H1 (cell line): ENCODE measurements at regions not wholly inside any gene's neighbourhood (a gene's known extent, or its start where the extent isn't known, plus 50 kb on each side); places are given as distances from the start of the nearest gene placed in this dataset.

Experiments used
- CREB1 ChIP-seq: IDR thresholded peaks from 2 replicates; pipeline ENCODE4 v1.6.1; 2012; ENCODE audit warnings: inconsistent platforms
- NANOG ChIP-seq: IDR thresholded peaks from 2 replicates; pipeline ENCODE4 v1.6.1; 2011; ENCODE audit warnings: low read length, low read depth, mild to moderate bottlenecking, inconsistent platforms; ENCODE audit not compliant: insufficient read depth, poor library complexity, severe bottlenecking
- YY1 ChIP-seq: IDR thresholded peaks from 2 replicates; pipeline ENCODE4 v1.6.1; 2011; ENCODE audit warnings: low read depth, mild to moderate bottlenecking, low read length
- TF ChIP-seq, protein P1 (sequence below): fragments of 300-600 bp; sonication (generic); IDR thresholded peaks from 2 replicates; pipeline ENCODE4 v1.7.1; 2012; ENCODE audit warnings: low read length, moderate library complexity, mild to moderate bottlenecking, inconsistent platforms; ENCODE audit not compliant: insufficient replicate concordance

DNA sequence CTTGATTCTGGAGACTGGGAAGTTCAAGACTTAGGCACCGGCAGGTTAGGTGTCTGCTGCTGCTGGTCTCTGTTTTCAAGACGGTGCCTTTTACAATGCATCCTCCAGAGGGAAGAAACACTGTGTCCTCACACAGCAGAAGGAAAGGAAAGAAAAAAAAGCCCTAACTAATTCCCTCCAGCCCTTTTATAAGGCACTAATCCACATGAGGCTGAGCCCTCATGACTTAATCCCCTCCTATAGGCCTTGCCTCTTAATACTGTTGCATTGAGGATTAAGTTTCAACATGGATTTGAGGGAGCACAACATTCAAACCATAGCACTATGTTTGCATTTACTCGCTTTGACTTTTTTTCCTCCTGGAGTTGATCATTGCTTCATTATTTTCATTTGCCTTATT, 585.9 kb downstream of the TLR4 start (continued):
- TF ChIP-seq, protein P1, sequence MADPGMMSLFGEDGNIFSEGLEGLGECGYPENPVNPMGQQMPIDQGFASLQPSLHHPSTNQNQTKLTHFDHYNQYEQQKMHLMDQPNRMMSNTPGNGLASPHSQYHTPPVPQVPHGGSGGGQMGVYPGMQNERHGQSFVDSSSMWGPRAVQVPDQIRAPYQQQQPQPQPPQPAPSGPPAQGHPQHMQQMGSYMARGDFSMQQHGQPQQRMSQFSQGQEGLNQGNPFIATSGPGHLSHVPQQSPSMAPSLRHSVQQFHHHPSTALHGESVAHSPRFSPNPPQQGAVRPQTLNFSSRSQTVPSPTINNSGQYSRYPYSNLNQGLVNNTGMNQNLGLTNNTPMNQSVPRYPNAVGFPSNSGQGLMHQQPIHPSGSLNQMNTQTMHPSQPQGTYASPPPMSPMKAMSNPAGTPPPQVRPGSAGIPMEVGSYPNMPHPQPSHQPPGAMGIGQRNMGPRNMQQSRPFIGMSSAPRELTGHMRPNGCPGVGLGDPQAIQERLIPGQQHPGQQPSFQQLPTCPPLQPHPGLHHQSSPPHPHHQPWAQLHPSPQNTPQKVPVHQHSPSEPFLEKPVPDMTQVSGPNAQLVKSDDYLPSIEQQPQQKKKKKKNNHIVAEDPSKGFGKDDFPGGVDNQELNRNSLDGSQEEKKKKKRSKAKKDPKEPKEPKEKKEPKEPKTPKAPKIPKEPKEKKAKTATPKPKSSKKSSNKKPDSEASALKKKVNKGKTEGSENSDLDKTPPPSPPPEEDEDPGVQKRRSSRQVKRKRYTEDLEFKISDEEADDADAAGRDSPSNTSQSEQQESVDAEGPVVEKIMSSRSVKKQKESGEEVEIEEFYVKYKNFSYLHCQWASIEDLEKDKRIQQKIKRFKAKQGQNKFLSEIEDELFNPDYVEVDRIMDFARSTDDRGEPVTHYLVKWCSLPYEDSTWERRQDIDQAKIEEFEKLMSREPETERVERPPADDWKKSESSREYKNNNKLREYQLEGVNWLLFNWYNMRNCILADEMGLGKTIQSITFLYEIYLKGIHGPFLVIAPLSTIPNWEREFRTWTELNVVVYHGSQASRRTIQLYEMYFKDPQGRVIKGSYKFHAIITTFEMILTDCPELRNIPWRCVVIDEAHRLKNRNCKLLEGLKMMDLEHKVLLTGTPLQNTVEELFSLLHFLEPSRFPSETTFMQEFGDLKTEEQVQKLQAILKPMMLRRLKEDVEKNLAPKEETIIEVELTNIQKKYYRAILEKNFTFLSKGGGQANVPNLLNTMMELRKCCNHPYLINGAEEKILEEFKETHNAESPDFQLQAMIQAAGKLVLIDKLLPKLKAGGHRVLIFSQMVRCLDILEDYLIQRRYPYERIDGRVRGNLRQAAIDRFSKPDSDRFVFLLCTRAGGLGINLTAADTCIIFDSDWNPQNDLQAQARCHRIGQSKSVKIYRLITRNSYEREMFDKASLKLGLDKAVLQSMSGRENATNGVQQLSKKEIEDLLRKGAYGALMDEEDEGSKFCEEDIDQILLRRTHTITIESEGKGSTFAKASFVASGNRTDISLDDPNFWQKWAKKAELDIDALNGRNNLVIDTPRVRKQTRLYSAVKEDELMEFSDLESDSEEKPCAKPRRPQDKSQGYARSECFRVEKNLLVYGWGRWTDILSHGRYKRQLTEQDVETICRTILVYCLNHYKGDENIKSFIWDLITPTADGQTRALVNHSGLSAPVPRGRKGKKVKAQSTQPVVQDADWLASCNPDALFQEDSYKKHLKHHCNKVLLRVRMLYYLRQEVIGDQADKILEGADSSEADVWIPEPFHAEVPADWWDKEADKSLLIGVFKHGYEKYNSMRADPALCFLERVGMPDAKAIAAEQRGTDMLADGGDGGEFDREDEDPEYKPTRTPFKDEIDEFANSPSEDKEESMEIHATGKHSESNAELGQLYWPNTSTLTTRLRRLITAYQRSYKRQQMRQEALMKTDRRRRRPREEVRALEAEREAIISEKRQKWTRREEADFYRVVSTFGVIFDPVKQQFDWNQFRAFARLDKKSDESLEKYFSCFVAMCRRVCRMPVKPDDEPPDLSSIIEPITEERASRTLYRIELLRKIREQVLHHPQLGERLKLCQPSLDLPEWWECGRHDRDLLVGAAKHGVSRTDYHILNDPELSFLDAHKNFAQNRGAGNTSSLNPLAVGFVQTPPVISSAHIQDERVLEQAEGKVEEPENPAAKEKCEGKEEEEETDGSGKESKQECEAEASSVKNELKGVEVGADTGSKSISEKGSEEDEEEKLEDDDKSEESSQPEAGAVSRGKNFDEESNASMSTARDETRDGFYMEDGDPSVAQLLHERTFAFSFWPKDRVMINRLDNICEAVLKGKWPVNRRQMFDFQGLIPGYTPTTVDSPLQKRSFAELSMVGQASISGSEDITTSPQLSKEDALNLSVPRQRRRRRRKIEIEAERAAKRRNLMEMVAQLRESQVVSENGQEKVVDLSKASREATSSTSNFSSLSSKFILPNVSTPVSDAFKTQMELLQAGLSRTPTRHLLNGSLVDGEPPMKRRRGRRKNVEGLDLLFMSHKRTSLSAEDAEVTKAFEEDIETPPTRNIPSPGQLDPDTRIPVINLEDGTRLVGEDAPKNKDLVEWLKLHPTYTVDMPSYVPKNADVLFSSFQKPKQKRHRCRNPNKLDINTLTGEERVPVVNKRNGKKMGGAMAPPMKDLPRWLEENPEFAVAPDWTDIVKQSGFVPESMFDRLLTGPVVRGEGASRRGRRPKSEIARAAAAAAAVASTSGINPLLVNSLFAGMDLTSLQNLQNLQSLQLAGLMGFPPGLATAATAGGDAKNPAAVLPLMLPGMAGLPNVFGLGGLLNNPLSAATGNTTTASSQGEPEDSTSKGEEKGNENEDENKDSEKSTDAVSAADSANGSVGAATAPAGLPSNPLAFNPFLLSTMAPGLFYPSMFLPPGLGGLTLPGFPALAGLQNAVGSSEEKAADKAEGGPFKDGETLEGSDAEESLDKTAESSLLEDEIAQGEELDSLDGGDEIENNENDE: no peak
- TF ChIP-seq YY1: no peak
- TF ChIP-seq CREB1: no peak
- TF ChIP-seq NANOG: no peak
